GM23248 (cell line): ENCODE measurements at regions not wholly inside any gene's neighbourhood (a gene's known extent, or its start where the extent isn't known, plus 50 kb on each side); places are given as distances from the start of the nearest gene placed in this dataset.

Experiments used
- EZH2 ChIP-seq: fragments of 200-600 bp; sonication (generic); IDR thresholded peaks from 2 replicates; pipeline ENCODE4 v1.6.1; 2018; ENCODE audit warnings: antibody characterized with exemption, mild to moderate bottlenecking; ENCODE audit not compliant: insufficient read depth, poor library complexity, severe bottlenecking
- EZH2phosphoT487 ChIP-seq: fragments of 200-600 bp; sonication (generic); IDR thresholded peaks from 2 replicates; pipeline ENCODE4 v1.6.1; 2018; ENCODE audit warnings: antibody characterized with exemption, moderate library complexity, mild to moderate bottlenecking, low read depth; ENCODE audit not compliant: insufficient read depth

DNA sequence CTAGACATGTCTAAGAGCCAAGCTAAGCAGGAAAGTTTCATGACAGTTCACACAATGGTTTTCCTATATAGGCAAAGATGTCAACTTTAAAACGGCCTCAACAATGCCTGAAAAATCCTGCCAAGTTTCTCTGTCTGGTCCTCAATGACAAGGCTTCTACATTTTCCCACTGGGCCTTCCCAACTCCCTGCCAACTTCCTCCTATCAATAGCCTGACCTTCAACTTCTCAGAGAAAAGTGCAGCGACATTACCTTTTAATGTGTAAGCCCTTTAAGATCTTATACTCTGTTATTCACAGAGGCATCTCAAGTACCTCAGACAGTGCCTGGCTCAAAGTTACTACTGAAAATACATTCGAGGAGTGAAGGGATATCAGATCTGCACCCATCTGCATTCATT, 56.2 kb upstream of the BTBD3 start:
- no peak for TF ChIP-seq EZH2
- TF ChIP-seq EZH2phosphoT487, result no peak
